Adrenal gland (tissue), 5 donors: ENCODE measurements at regions not wholly inside any gene's neighbourhood (a gene's known extent, or its start where the extent isn't known, plus 50 kb on each side); places are given as distances from the start of the nearest gene placed in this dataset.

Experiments used
- CTCF ChIP-seq, 6 experiments: fragments of 450-650 bp in 4 of 6; fragments of 200-600 bp in 2 of 6; sonication (generic) in 1 of 6; IDR thresholded peaks; 1 replicate in 5 of 6; 2 replicates in 1 of 6; pipeline versions ENCODE4 v1.5.1 to v1.8.0; 2016 to 2021; ENCODE audit warnings: antibody characterized with exemption in 6 of 6, mild to moderate bottlenecking in 2 of 6, moderate library complexity in 1 of 6
- POLR2A ChIP-seq, 2 donors: fragments of 450-650 bp; IDR thresholded peaks; one replicate each; pipeline ENCODE4 v1.6.1; 2017; ENCODE audit warnings: antibody characterized with exemption in 2 of 2, mild to moderate bottlenecking in 2 of 2, moderate library complexity in 1 of 2
- donor health status: DM: no; HTN: no; CAD: no.

- TF ChIP-seq CTCF (IDR thresholded peaks at IDR 0.05): no peak
- TF ChIP-seq POLR2A (IDR thresholded peaks at IDR 0.05): no peak
Measured at GRCh38 chr18:25661831-25662230, 309.9 kb upstream of the ZNF521 start.
